ENCODE measurements at regions not wholly inside any gene's neighbourhood (a gene's known extent, or its start where the extent isn't known, plus 50 kb on each side); places are given as distances from the start of the nearest gene placed in this dataset.

DNA sequence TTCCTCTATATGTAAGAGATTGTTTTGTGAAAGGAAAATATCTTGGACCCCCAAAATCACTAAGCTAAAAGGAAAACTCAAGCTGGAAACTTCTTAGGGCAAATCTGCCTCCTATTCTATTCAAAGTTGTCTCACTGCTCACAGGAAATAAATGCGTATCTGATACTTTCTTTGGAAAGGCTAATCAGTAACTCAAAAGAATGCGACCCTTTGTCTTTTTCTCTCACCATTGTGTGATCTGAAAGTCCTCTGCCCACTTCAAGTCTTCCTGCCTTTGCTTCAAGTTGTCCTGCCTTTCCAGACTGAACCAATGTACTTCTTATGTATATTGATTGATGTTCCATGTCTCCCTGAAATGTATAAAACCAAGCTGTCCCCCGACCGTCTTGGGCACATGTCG lies 157.3 kb downstream of the KIF2B start:
- no peak overlapping the region for H3K4me3 ChIP-seq
- TF ChIP-seq POLR2AphosphoS5 (IDR thresholded peaks at IDR 0.05) = no peak
- TF ChIP-seq, protein P1, sequence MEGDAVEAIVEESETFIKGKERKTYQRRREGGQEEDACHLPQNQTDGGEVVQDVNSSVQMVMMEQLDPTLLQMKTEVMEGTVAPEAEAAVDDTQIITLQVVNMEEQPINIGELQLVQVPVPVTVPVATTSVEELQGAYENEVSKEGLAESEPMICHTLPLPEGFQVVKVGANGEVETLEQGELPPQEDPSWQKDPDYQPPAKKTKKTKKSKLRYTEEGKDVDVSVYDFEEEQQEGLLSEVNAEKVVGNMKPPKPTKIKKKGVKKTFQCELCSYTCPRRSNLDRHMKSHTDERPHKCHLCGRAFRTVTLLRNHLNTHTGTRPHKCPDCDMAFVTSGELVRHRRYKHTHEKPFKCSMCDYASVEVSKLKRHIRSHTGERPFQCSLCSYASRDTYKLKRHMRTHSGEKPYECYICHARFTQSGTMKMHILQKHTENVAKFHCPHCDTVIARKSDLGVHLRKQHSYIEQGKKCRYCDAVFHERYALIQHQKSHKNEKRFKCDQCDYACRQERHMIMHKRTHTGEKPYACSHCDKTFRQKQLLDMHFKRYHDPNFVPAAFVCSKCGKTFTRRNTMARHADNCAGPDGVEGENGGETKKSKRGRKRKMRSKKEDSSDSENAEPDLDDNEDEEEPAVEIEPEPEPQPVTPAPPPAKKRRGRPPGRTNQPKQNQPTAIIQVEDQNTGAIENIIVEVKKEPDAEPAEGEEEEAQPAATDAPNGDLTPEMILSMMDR (IDR thresholded peaks at IDR 0.05) = no peak
- no peak for TF ChIP-seq POLR2A (IDR thresholded peaks at IDR 0.05)
- TF ChIP-seq EP300 (IDR thresholded peaks at IDR 0.05) = no peak
- no peaks in the 10 kb centered on the region for H3K27me3 ChIP-seq
- no peaks in the 10 kb centered on the region for H3K4me1 ChIP-seq
- H3K27ac ChIP-seq = no peak overlapping the region
- no peaks in the 10 kb centered on the region for H3K36me3 ChIP-seq
- WGBS, 5 donors = 36 to 50% (median 40%) methylated on average over 5 of the region's 5 CpGs
- intact Hi-C loops (cut with DNase I; ENCODE audit: low total_unique reads) = no loop called here
- DNase-seq = no peak
- peaks cover 0 to 13% (median 1%) of the 10 kb centered on the region in 4 donors for H3K9me3 ChIP-seq

DNA sequence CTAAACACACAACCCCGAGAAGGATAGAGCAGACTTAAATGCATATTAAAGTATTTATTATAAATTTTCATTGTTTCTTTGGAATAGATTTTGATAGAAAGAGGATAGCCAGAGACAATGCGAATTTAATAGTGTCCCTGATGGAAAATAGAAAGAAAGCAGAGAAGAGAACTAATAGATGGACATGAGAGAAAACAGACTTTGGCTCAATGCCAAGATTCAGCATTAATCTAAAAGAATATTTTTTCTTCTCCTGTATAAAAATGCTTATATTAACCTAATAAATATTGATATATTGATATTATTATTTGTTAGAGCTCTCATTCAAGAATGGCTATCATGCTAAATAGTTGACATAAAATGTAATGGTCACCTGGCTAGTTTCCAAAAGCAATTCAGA lies 173.4 kb downstream of the KIF2B start:
- no peak for DNase-seq
- no peaks in the 10 kb centered on the region for H3K36me3 ChIP-seq
- H3K9me3 ChIP-seq = no peaks in the 10 kb centered on the region
- no peaks in the 10 kb centered on the region for H3K27me3 ChIP-seq
- 80 to 87% (median 83%) methylated on average over 2 of the region's 2 CpGs for WGBS, 5 donors
- no peaks in the 10 kb centered on the region for H3K4me1 ChIP-seq
- TF ChIP-seq, protein P1 (IDR thresholded peaks at IDR 0.05) = no peak
- TF ChIP-seq POLR2AphosphoS5 (IDR thresholded peaks at IDR 0.05) (no peak), POLR2A (IDR thresholded peaks at IDR 0.05) (no peak), EP300 (IDR thresholded peaks at IDR 0.05) (no peak)
- no peak overlapping the region for H3K27ac ChIP-seq
- no peak overlapping the region for H3K4me3 ChIP-seq
- intact Hi-C loops (cut with DNase I; ENCODE audit: low total_unique reads) = no loop called here

DNA sequence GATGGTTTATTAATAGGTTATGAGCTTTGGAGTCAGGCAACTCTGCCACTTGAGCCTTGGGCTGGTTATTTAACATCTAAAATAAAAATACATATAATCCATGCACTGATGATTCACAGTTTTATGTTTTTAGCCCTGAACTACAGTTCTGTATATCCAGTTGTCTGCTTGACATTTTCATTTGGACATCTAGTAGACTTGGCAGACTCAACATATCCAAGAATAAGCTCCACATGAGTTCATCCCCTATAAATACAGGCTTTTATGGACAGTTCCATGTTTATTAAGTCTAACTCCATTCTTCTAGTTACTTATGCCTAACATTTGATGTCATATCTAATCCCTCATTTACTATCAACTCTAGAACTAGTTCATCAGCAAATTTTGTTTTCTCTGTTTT lies 174.2 kb downstream of the KIF2B start:
- no peaks in the 10 kb centered on the region for H3K9me3 ChIP-seq
- intact Hi-C loops (cut with DNase I; ENCODE audit: low total_unique reads) = no loop called here
- no peaks in the 10 kb centered on the region for H3K27me3 ChIP-seq

DNA sequence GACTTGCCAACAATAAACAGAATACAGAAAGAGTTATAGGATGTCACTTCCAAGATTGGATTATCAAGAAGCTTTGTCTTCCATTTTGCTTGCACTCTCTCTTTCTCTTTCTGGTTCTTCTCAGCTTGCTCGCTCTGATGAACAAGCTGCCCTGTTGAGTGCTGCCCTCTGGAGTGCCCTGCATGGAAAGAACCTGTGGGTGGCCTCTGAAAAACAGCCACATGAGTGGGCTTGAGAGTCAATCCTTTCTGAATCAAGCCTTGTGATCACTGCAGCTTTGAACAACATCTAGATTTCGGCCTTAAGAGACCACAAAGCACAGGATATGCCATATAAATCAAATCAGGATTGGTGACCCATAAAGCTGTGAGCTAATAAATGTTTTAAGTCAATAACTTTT lies 185.1 kb downstream of the KIF2B start:
- no peaks in the 10 kb centered on the region for H3K36me3 ChIP-seq
- 61 to 71% (median 62%) methylated on average over 2 of the region's 2 CpGs for WGBS, 5 donors
- H3K27ac ChIP-seq = no peak overlapping the region
- H3K4me1 ChIP-seq = no peaks in the 10 kb centered on the region
- no peak overlapping the region for H3K4me3 ChIP-seq
- no peaks in the 10 kb centered on the region for H3K9me3 ChIP-seq
- intact Hi-C loops (cut with DNase I; ENCODE audit: low total_unique reads) = no loop called here
- H3K27me3 ChIP-seq = no peaks in the 10 kb centered on the region
- no peak for DNase-seq
- no peak for TF ChIP-seq POLR2A (IDR thresholded peaks at IDR 0.05)
- no peak for TF ChIP-seq POLR2AphosphoS5 (IDR thresholded peaks at IDR 0.05)
- TF ChIP-seq EP300 (IDR thresholded peaks at IDR 0.05) = no peak
- TF ChIP-seq, protein P1 (IDR thresholded peaks at IDR 0.05) = no peak

More for the DNA sequence above, 174.2 kb downstream of the KIF2B start:
- no peaks in the 10 kb centered on the region for H3K36me3 ChIP-seq
- no peak overlapping the region for H3K27ac ChIP-seq
- peak in 1 of 2 donors; percentile 2 for DNase-seq
- TF ChIP-seq, protein P1 (IDR thresholded peaks at IDR 0.05) = no peak
- TF ChIP-seq POLR2AphosphoS5 (IDR thresholded peaks at IDR 0.05) = no peak
- TF ChIP-seq EP300 (IDR thresholded peaks at IDR 0.05) = no peak
- no peak for TF ChIP-seq POLR2A (IDR thresholded peaks at IDR 0.05)
- H3K4me3 ChIP-seq = no peak overlapping the region
- no peaks in the 10 kb centered on the region for H3K4me1 ChIP-seq

All from stomach (tissue), 8 donors.